Activated T-helper 17 cell treated with anti-CD3 and anti-CD28 coated beads, Interleukin-2, amount 50 U/mL, for 72 hours (primary cell): ENCODE measurements at regions not wholly inside any gene's neighbourhood (a gene's known extent, or its start where the extent isn't known, plus 50 kb on each side); places are given as distances from the start of the nearest gene placed in this dataset.

Experiments
- ATAC-seq: fragments of 150-1000 bp; cut with Tn5 transposase; replicated peaks from 2 replicates; pipeline ENCODE4 v1.10.0; 2021; ENCODE audit warnings: mild to moderate bottlenecking, moderate library complexity
- H3K27ac Mint-ChIP-seq: one replicate; pipeline ENCODE4 v1.8.0; 2022; ENCODE audit warnings: mixed read lengths
- H3K27me3 Mint-ChIP-seq: one replicate; pipeline ENCODE4 v1.8.0; 2022; ENCODE audit warnings: mixed read lengths
- H3K36me3 Mint-ChIP-seq: one replicate; pipeline ENCODE4 v1.8.0; 2022; ENCODE audit warnings: low read depth, mild to moderate bottlenecking, mixed read lengths
- H3K4me1 Mint-ChIP-seq: one replicate; pipeline ENCODE4 v1.8.0; 2022; ENCODE audit warnings: mixed read lengths
- H3K4me3 Mint-ChIP-seq: one replicate; pipeline ENCODE4 v1.8.0; 2022; ENCODE audit warnings: mild to moderate bottlenecking, mixed read lengths
- H3K9me3 Mint-ChIP-seq: one replicate; pipeline ENCODE4 v1.8.0; 2022; ENCODE audit warnings: mixed read lengths

GRCh38 chr1:245055752-245056151 lies 99.0 kb upstream of the KIF26B start:
- Mint-ChIP-seq H3K4me1 (peaks cover 9% of the 10 kb centered on the region), H3K27me3 (peaks cover 10% of the 10 kb centered on the region), H3K27ac (no peak overlapping the region), H3K36me3 (no peaks in the 10 kb centered on the region), H3K4me3 (no peak overlapping the region), H3K9me3 (no peaks in the 10 kb centered on the region)
- no peak for ATAC-seq

GRCh38 chr1:245054507-245055270 lies 100.1 kb upstream of the KIF26B start:
- no peak for ATAC-seq
- peaks cover 9% of the 10 kb centered on the region for H3K4me1 Mint-ChIP-seq

GRCh38 chr1:245054105-245054504 lies 100.7 kb upstream of the KIF26B start:
- Mint-ChIP-seq H3K27me3 (peaks cover 10% of the 10 kb centered on the region), H3K4me3 (no peak overlapping the region)

More at GRCh38 chr1:245054507-245055270, 100.1 kb upstream of the KIF26B start:
- Mint-ChIP-seq H3K36me3 (no peaks in the 10 kb centered on the region), H3K27me3 (peaks cover 10% of the 10 kb centered on the region), H3K9me3 (no peaks in the 10 kb centered on the region), H3K27ac (no peak overlapping the region), H3K4me3 (no peak overlapping the region)

GRCh38 chr1:245052258-245052657 lies 102.5 kb upstream of the KIF26B start:
- peaks cover 9% of the 10 kb centered on the region for H3K4me1 Mint-ChIP-seq
- peak overlapping the region; percentile 6 for H3K27ac Mint-ChIP-seq
- no peaks in the 10 kb centered on the region for H3K9me3 Mint-ChIP-seq
- no peaks in the 10 kb centered on the region for H3K36me3 Mint-ChIP-seq
- H3K4me3 Mint-ChIP-seq = no peak overlapping the region
- no peak for ATAC-seq
- peaks cover 10% of the 10 kb centered on the region for H3K27me3 Mint-ChIP-seq

More at GRCh38 chr1:245054105-245054504, 100.7 kb upstream of the KIF26B start:
- H3K36me3 Mint-ChIP-seq = no peaks in the 10 kb centered on the region
- H3K4me1 Mint-ChIP-seq = peaks cover 9% of the 10 kb centered on the region
- H3K27ac Mint-ChIP-seq = no peak overlapping the region
- no peak for ATAC-seq
- H3K9me3 Mint-ChIP-seq = no peaks in the 10 kb centered on the region

- H3K4me1 Mint-ChIP-seq = peaks cover 9% of the 10 kb centered on the region
- peak overlapping the region; percentile 4 for H3K4me3 Mint-ChIP-seq
- peak; percentile 29 for ATAC-seq
- no peaks in the 10 kb centered on the region for H3K9me3 Mint-ChIP-seq
- peaks cover 10% of the 10 kb centered on the region for H3K27me3 Mint-ChIP-seq
- no peaks in the 10 kb centered on the region for H3K36me3 Mint-ChIP-seq
- H3K27ac Mint-ChIP-seq = peak overlapping the region; percentile 6
Measured at GRCh38 chr1:245051349-245052221, 103.2 kb upstream of the KIF26B start.

- ATAC-seq = no peak
- peaks cover 5% of the 10 kb centered on the region for H3K4me1 Mint-ChIP-seq
- H3K4me3 Mint-ChIP-seq = no peak overlapping the region
- peaks cover 6% of the 10 kb centered on the region for H3K27me3 Mint-ChIP-seq
- no peak overlapping the region for H3K27ac Mint-ChIP-seq
- no peaks in the 10 kb centered on the region for H3K9me3 Mint-ChIP-seq
- H3K36me3 Mint-ChIP-seq = no peaks in the 10 kb centered on the region
Measured at GRCh38 chr1:245046769-245047168, 108.0 kb upstream of the KIF26B start.

- Mint-ChIP-seq H3K27me3 (peaks cover 2% of the 10 kb centered on the region), H3K27ac (no peak overlapping the region), H3K4me1 (peaks cover under 1% of the 10 kb centered on the region), H3K36me3 (no peaks in the 10 kb centered on the region), H3K9me3 (no peaks in the 10 kb centered on the region), H3K4me3 (no peak overlapping the region)
- no peak for ATAC-seq
Measured at GRCh38 chr1:245046315-245046714, 108.5 kb upstream of the KIF26B start.

GRCh38 chr1:245045087-245045881 lies 109.5 kb upstream of the KIF26B start:
- H3K36me3 Mint-ChIP-seq = no peaks in the 10 kb centered on the region
- H3K27me3 Mint-ChIP-seq = no peaks in the 10 kb centered on the region
- H3K4me3 Mint-ChIP-seq = no peak overlapping the region
- ATAC-seq = no peak
- H3K9me3 Mint-ChIP-seq = no peaks in the 10 kb centered on the region
- H3K4me1 Mint-ChIP-seq = no peaks in the 10 kb centered on the region
- no peak overlapping the region for H3K27ac Mint-ChIP-seq

GRCh38 chr1:245043611-245043940 lies 111.2 kb upstream of the KIF26B start:
- H3K4me1 Mint-ChIP-seq = no peaks in the 10 kb centered on the region

GRCh38 chr1:245041058-245041698 lies 113.6 kb upstream of the KIF26B start:
- no peak overlapping the region for H3K27ac Mint-ChIP-seq
- H3K4me1 Mint-ChIP-seq = no peaks in the 10 kb centered on the region
- no peaks in the 10 kb centered on the region for H3K36me3 Mint-ChIP-seq
- no peak for ATAC-seq
- no peaks in the 10 kb centered on the region for H3K27me3 Mint-ChIP-seq
- H3K9me3 Mint-ChIP-seq = no peaks in the 10 kb centered on the region
- H3K4me3 Mint-ChIP-seq = no peak overlapping the region

More at GRCh38 chr1:245043611-245043940, 111.2 kb upstream of the KIF26B start:
- Mint-ChIP-seq H3K27ac (no peak overlapping the region), H3K27me3 (no peaks in the 10 kb centered on the region), H3K9me3 (no peaks in the 10 kb centered on the region), H3K4me3 (no peak overlapping the region), H3K36me3 (no peaks in the 10 kb centered on the region)
- ATAC-seq = no peak

GRCh38 chr1:245039196-245039595 lies 115.6 kb upstream of the KIF26B start:
- H3K9me3 Mint-ChIP-seq = no peaks in the 10 kb centered on the region
- H3K4me3 Mint-ChIP-seq = no peak overlapping the region
- H3K27me3 Mint-ChIP-seq = no peaks in the 10 kb centered on the region
- H3K4me1 Mint-ChIP-seq = no peaks in the 10 kb centered on the region
- no peak overlapping the region for H3K27ac Mint-ChIP-seq
- H3K36me3 Mint-ChIP-seq = no peaks in the 10 kb centered on the region
- ATAC-seq = no peak

GRCh38 chr1:245036102-245036501 lies 118.7 kb upstream of the KIF26B start:
- Mint-ChIP-seq H3K36me3 (no peaks in the 10 kb centered on the region), H3K4me3 (no peak overlapping the region), H3K4me1 (no peaks in the 10 kb centered on the region), H3K27me3 (no peaks in the 10 kb centered on the region), H3K27ac (no peak overlapping the region), H3K9me3 (no peaks in the 10 kb centered on the region)
- no peak for ATAC-seq

GRCh38 chr1:245031041-245031440 lies 123.7 kb upstream of the KIF26B start:
- H3K9me3 Mint-ChIP-seq = no peaks in the 10 kb centered on the region
- ATAC-seq = no peak
- no peak overlapping the region for H3K4me3 Mint-ChIP-seq

GRCh38 chr1:245026247-245026646 lies 128.5 kb upstream of the KIF26B start:
- Mint-ChIP-seq H3K27me3 (no peaks in the 10 kb centered on the region), H3K27ac (no peak overlapping the region), H3K4me3 (no peak overlapping the region), H3K9me3 (no peaks in the 10 kb centered on the region), H3K36me3 (no peaks in the 10 kb centered on the region), H3K4me1 (no peaks in the 10 kb centered on the region)
- no peak for ATAC-seq

More at GRCh38 chr1:245031041-245031440, 123.7 kb upstream of the KIF26B start:
- no peaks in the 10 kb centered on the region for H3K4me1 Mint-ChIP-seq
- H3K27ac Mint-ChIP-seq = no peak overlapping the region
- no peaks in the 10 kb centered on the region for H3K27me3 Mint-ChIP-seq
- H3K36me3 Mint-ChIP-seq = no peaks in the 10 kb centered on the region
